Keratinocyte (primary cell): ENCODE measurements at regions not wholly inside any gene's neighbourhood (a gene's known extent, or its start where the extent isn't known, plus 50 kb on each side); places are given as distances from the start of the nearest gene placed in this dataset.

ENCODE experiments used
- EZH2 ChIP-seq: IDR thresholded peaks from one replicate; pipeline ENCODE4 v1.6.1; 2012; ENCODE audit warnings: inconsistent platforms, mild to moderate bottlenecking, low read length, moderate library complexity
- TF ChIP-seq, protein P1 (sequence below), 3 experiments: IDR thresholded peaks in 1 of 3; conservative IDR thresholded peaks in 1 of 3; optimal IDR thresholded peaks in 1 of 3; 2 replicates in 2 of 3; 3 replicates in 1 of 3; pipeline versions ENCODE3 to v1.5.1; 2011; ENCODE audit warnings: low read length in 3 of 3, mild to moderate bottlenecking in 3 of 3, moderate library complexity in 2 of 3, control low read depth in 1 of 3, inconsistent platforms in 1 of 3; ENCODE audit not compliant: insufficient read depth in 2 of 3; ENCODE audit errors: extremely low read depth in 1 of 3

DNA sequence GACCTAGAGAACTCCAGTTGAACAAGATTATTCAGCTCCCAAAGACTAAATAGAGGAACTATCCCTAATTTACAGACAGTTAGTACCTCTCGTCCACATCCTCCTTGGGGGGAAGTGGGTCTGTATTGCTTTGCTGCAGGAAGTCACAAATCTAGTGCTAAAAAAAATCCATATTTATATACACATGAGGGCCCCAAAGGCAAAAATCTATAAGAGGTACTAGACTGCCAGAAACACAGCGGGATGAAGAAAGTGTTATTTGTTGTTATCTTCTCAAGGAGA, 190.1 kb downstream of the TTC8 start:
- TF ChIP-seq, protein P1, sequence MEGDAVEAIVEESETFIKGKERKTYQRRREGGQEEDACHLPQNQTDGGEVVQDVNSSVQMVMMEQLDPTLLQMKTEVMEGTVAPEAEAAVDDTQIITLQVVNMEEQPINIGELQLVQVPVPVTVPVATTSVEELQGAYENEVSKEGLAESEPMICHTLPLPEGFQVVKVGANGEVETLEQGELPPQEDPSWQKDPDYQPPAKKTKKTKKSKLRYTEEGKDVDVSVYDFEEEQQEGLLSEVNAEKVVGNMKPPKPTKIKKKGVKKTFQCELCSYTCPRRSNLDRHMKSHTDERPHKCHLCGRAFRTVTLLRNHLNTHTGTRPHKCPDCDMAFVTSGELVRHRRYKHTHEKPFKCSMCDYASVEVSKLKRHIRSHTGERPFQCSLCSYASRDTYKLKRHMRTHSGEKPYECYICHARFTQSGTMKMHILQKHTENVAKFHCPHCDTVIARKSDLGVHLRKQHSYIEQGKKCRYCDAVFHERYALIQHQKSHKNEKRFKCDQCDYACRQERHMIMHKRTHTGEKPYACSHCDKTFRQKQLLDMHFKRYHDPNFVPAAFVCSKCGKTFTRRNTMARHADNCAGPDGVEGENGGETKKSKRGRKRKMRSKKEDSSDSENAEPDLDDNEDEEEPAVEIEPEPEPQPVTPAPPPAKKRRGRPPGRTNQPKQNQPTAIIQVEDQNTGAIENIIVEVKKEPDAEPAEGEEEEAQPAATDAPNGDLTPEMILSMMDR (optimal IDR thresholded peaks at IDR 0.05 in 1 of 3, IDR thresholded peaks at IDR 0.05 in 1 of 3, conservative IDR thresholded peaks at IDR 0.05 in 1 of 3; ENCODE audit: extremely low read depth in 1 of 3, insufficient read depth in 2 of 3, low read length in 3 of 3) = no peak
- TF ChIP-seq EZH2 = no peak
